H1 (cell line): ENCODE measurements at regions not wholly inside any gene's neighbourhood (a gene's known extent, or its start where the extent isn't known, plus 50 kb on each side); places are given as distances from the start of the nearest gene placed in this dataset.

ENCODE experiments used
- CTCF ChIA-PET: fragments of 300-600 bp; sonication (Branson Sonifier 250); formaldehyde crosslinking; loops from one replicate; lab custom pipeline; 2021; ENCODE audit not compliant: partially characterized antibody; lab: Charles Lee
- POLR2A ChIA-PET: fragments of 300-600 bp; sonication (Branson Sonifier 250); formaldehyde crosslinking; loops from one replicate; lab custom pipeline; 2021; ENCODE audit warnings: inconsistent platforms; ENCODE audit not compliant: partially characterized antibody; lab: Charles Lee
- DNase-seq, 2 experiments: peaks; one replicate each; pipeline versions ENCODE4 v3.0.0 to v3.0.0-alpha.2; 2010 to 2022; ENCODE audit warnings: low spot score in 2 of 2, low read depth in 1 of 2, mixed read lengths in 1 of 2
- FAIRE-seq: peaks from 2 replicates; lab custom pipeline; 2011; peaks lifted over from hg19 to GRCh38; lab: Jason Lieb, UNC
- H2AFZ ChIP-seq: 2 replicates; pipeline ENCODE4 v1.8.1; 2012; ENCODE audit warnings: low read length, inconsistent platforms
- H2AK5ac ChIP-seq: 2 replicates; pipeline ENCODE4 v1.6.1; 2013; ENCODE audit warnings: low read depth, low read length
- H2BK120ac ChIP-seq: replicated peaks from 2 replicates; pipeline ENCODE3; 2013; ENCODE audit warnings: low read depth, low read length, inconsistent platforms
- H2BK12ac ChIP-seq: 2 replicates; pipeline ENCODE4 v1.6.1; 2013; ENCODE audit warnings: low read depth, low read length
- H2BK15ac ChIP-seq: 2 replicates; pipeline ENCODE4 v1.6.1; 2013; ENCODE audit warnings: low read length
- H2BK20ac ChIP-seq: 2 replicates; pipeline ENCODE4 v1.6.1; 2013; ENCODE audit warnings: low read length
- H2BK5ac ChIP-seq: 2 replicates; pipeline ENCODE4 v1.6.1; 2013; ENCODE audit warnings: low read depth, low read length
- H3K14ac ChIP-seq: 2 replicates; pipeline ENCODE4 v1.6.1; 2013; ENCODE audit warnings: inconsistent platforms; ENCODE audit not compliant: insufficient read length
- H3K18ac ChIP-seq: 2 replicates; pipeline ENCODE4 v1.6.1; 2013; ENCODE audit warnings: low read length; ENCODE audit errors: extremely low read depth
- H3K23ac ChIP-seq: 2 replicates; pipeline ENCODE4 v1.6.1; 2013; ENCODE audit warnings: inconsistent platforms; ENCODE audit not compliant: insufficient read length
- H3K23me2 ChIP-seq: 2 replicates; pipeline ENCODE4 v1.6.1; 2013; ENCODE audit warnings: low read depth, low read length
- H3K27ac ChIP-seq: 2 replicates; pipeline ENCODE4 v1.6.1; 2011; ENCODE audit warnings: low read depth, low read length, inconsistent platforms
- H3K27me3 ChIP-seq, 4 experiments: replicated peaks in 1 of 4; 1 replicate in 1 of 4; 2 replicates in 3 of 4; pipeline versions ENCODE4 v1.6.1 to v1.8.1; 2011 to 2013; ENCODE audit warnings: low read length in 3 of 4, mild to moderate bottlenecking in 3 of 4, inconsistent platforms in 2 of 4, mixed read lengths in 2 of 4, moderate library complexity in 1 of 4; ENCODE audit not compliant: control insufficient read depth in 3 of 4, insufficient read depth in 3 of 4; ENCODE audit errors: extremely low read depth in 1 of 4
- H3K36me3 ChIP-seq, 4 experiments: 2 replicates each; pipeline versions ENCODE4 v1.6.1 to v1.8.1; 2011 to 2013; ENCODE audit warnings: mild to moderate bottlenecking in 4 of 4, low read length in 3 of 4, moderate library complexity in 2 of 4, control low read depth in 1 of 4, inconsistent platforms in 1 of 4; ENCODE audit not compliant: insufficient read depth in 4 of 4, control insufficient read depth in 2 of 4
- H3K4ac ChIP-seq: replicated peaks from 2 replicates; pipeline ENCODE3; 2013; ENCODE audit warnings: low read length, low read depth, mixed read lengths, inconsistent platforms; ENCODE audit not compliant: insufficient read length
- H3K4me1 ChIP-seq, 4 experiments: replicated peaks in 1 of 4; 1 replicate in 1 of 4; 2 replicates in 3 of 4; pipeline versions ENCODE4 v1.6.1 to v1.8.1; 2011 to 2013; ENCODE audit warnings: low read length in 3 of 4, inconsistent platforms in 2 of 4, mixed read lengths in 1 of 4; ENCODE audit not compliant: insufficient read depth in 4 of 4, control insufficient read depth in 3 of 4
- H3K4me2 ChIP-seq, 2 experiments: 2 replicates each; pipeline versions ENCODE4 v1.6.1 to v1.8.1; 2011 to 2013; ENCODE audit warnings: low read depth in 2 of 2, low read length in 2 of 2, control low read depth in 1 of 2, inconsistent platforms in 1 of 2, mild to moderate bottlenecking in 1 of 2; ENCODE audit not compliant: insufficient read depth in 1 of 2
- H3K4me3 ChIP-seq, 4 experiments: fragments of 200-600, 300-600 bp in 1 of 4; sonication (generic), shearing (Covaris generic), sonication (Bioruptor Twin) in 1 of 4; 2 replicates each; pipeline versions ENCODE4 v1.5.1 to v1.8.1; 2011 to 2016; ENCODE audit warnings: low read length in 4 of 4, low read depth in 3 of 4, control low read depth in 2 of 4, inconsistent platforms in 2 of 4, mild to moderate bottlenecking in 2 of 4, mixed read lengths in 1 of 4, moderate library complexity in 1 of 4; ENCODE audit not compliant: insufficient read depth in 2 of 4; ENCODE audit errors: extremely low read depth in 1 of 4
- H3K56ac ChIP-seq: replicated peaks from 2 replicates; pipeline ENCODE3; 2013; ENCODE audit warnings: low read depth, mild to moderate bottlenecking, mixed read lengths, low read length, inconsistent platforms; ENCODE audit not compliant: insufficient read length
- H3K79me1 ChIP-seq: 2 replicates; pipeline ENCODE4 v1.6.1; 2013; ENCODE audit warnings: low read depth, low read length, control low read depth
- H3K79me2 ChIP-seq, 2 experiments: 2 replicates each; pipeline versions ENCODE4 v1.6.1 to v1.8.1; 2012 to 2013; ENCODE audit warnings: low read length in 2 of 2, mild to moderate bottlenecking in 2 of 2, inconsistent platforms in 1 of 2; ENCODE audit not compliant: insufficient read depth in 2 of 2, control insufficient read depth in 1 of 2
- H3K9ac ChIP-seq, 4 experiments: replicated peaks in 1 of 4; 1 replicate in 1 of 4; 2 replicates in 3 of 4; pipeline versions ENCODE4 v1.6.1 to v1.8.1; 2011 to 2013; ENCODE audit warnings: low read depth in 3 of 4, low read length in 3 of 4, control low read depth in 2 of 4, mild to moderate bottlenecking in 2 of 4, moderate library complexity in 2 of 4, inconsistent platforms in 1 of 4; ENCODE audit errors: extremely low read depth in 1 of 4
- H3K9me3 ChIP-seq, 2 experiments: 2 replicates each; pipeline versions ENCODE4 v1.6.1 to v1.8.1; 2012 to 2013; ENCODE audit warnings: mild to moderate bottlenecking in 2 of 2, moderate library complexity in 2 of 2, control low read depth in 1 of 2, inconsistent platforms in 1 of 2, low read depth in 1 of 2, low read length in 1 of 2, mixed read lengths in 1 of 2; ENCODE audit not compliant: insufficient read depth in 2 of 2
- H4K20me1 ChIP-seq, 2 experiments: replicated peaks in 1 of 2; 2 replicates each; pipeline versions ENCODE3 to v1.8.1; 2011 to 2013; ENCODE audit warnings: inconsistent platforms in 2 of 2, low read length in 2 of 2, mild to moderate bottlenecking in 1 of 2; ENCODE audit not compliant: insufficient read depth in 2 of 2, control insufficient read depth in 1 of 2
- H4K5ac ChIP-seq: 2 replicates; pipeline ENCODE4 v1.6.1; 2013; ENCODE audit warnings: low read length, low read depth, mixed read lengths, inconsistent platforms; ENCODE audit not compliant: insufficient read length
- H4K8ac ChIP-seq: 2 replicates; pipeline ENCODE4 v1.8.0; 2013; ENCODE audit warnings: mild to moderate bottlenecking, moderate library complexity, low read length, inconsistent platforms; ENCODE audit not compliant: insufficient read depth; ENCODE audit errors: extremely low read depth
- H4K91ac ChIP-seq: replicated peaks from 2 replicates; pipeline ENCODE3; 2013; ENCODE audit warnings: low read length, mixed read lengths, inconsistent platforms; ENCODE audit not compliant: insufficient read length
- CEBPB ChIP-seq: IDR thresholded peaks from 2 replicates; pipeline ENCODE4 v1.6.1; 2012; ENCODE audit warnings: low read depth, low read length
- E2F6 ChIP-seq: IDR thresholded peaks from 2 replicates; pipeline ENCODE4 v1.6.1; 2012; ENCODE audit warnings: inconsistent platforms
- SIX5 ChIP-seq: IDR thresholded peaks from 2 replicates; pipeline ENCODE4 v1.6.1; 2011; ENCODE audit warnings: mild to moderate bottlenecking, low read depth, low read length
- WGBS, 2 experiments: shearing (Covaris generic) in 1 of 2; methylation state at CpG; one replicate each; pipeline versions ENCODE4 v1.1.6 to v1.1.7; 2013 to 2015; ENCODE audit warnings: low lambda C conversion rate in 2 of 2, mixed read lengths in 2 of 2, inconsistent platforms in 1 of 2, low coverage in 1 of 2, missing lambda C conversion rate in 1 of 2; ENCODE audit not compliant: insufficient replicate concordance in 2 of 2, insufficient coverage in 1 of 2, insufficient read length in 1 of 2; ENCODE audit errors: extremely low coverage in 1 of 2, missing lambda C conversion rate in 1 of 2; 5-methylcytosine and 5-hydroxymethylcytosine counted together

- Histone ChIP-seq H3K27me3 (no peaks in the 10 kb centered on the region), H3K9ac (no peak overlapping the region), H2BK120ac (no peak overlapping the region), H2BK12ac (no peak overlapping the region), H4K5ac (no peak overlapping the region), H2BK20ac (no peak overlapping the region), H4K8ac (no peak overlapping the region), H2AK5ac (no peak overlapping the region), H2BK15ac (no peak overlapping the region), H3K4ac (no peak overlapping the region), H3K79me2 (no peaks in the 10 kb centered on the region), H3K79me1 (no peaks in the 10 kb centered on the region), H3K14ac (no peak overlapping the region), H4K91ac (no peak overlapping the region), H3K4me2 (no peak overlapping the region), H2AFZ (no peak overlapping the region), H3K4me1 (peaks cover 0 to 3% (median 0%) of the 10 kb centered on the region in 4 experiments; a peak in 1 of 7 replicates), H3K27ac (no peak overlapping the region), H2BK5ac (no peak overlapping the region), H3K56ac (no peak overlapping the region), H3K23ac (no peak overlapping the region), H3K23me2 (no peaks in the 10 kb centered on the region), H3K18ac (no peak overlapping the region), H3K36me3 (no peaks in the 10 kb centered on the region), H3K9me3 (no peaks in the 10 kb centered on the region), H3K4me3 (no peak overlapping the region), H4K20me1 (no peaks in the 10 kb centered on the region)
- 93% methylated on average over 2 of the region's 2 CpGs; no CpG with 5 or more reads in 1 of the 2 experiments for WGBS, 2 experiments
- ChIA-PET CTCF (interaction anchor here (0.7 to 1.2 kb wide), 3 partner anchors 9 to 198 kb away, joined by 3 to 4 read pairs (median 3); no protein-coding TSS in a partner anchor), POLR2A (no interaction called here)
- no peak for DNase-seq
- FAIRE-seq: no peak
- no peak for TF ChIP-seq E2F6
- TF ChIP-seq SIX5: no peak
- no peak for TF ChIP-seq CEBPB
These were observed 322.8 kb upstream of the GJE1 start for GRCh38 chr6:141809901-141810300.
